Astrocyte of the spinal cord (primary cell): ENCODE measurements at regions not wholly inside any gene's neighbourhood (a gene's known extent, or its start where the extent isn't known, plus 50 kb on each side); places are given as distances from the start of the nearest gene placed in this dataset.
A peak's percentile ranks its signal among the peaks of the same experiment; 100 is the strongest.
"Not testable (repeated sequence)": the region's sequence is repeated elsewhere in the genome, so short reads cannot be mapped to it uniquely, and the experiment has no call there.

ENCODE experiments used
- DNase-seq: peaks from one replicate; pipeline ENCODE4 v3.0.0; 2011; ENCODE audit warnings: low read depth, low spot score
- H3K4me3 ChIP-seq: 2 replicates; pipeline ENCODE4 v1.5.1; 2011; ENCODE audit warnings: low read depth, mild to moderate bottlenecking, low read length, moderate library complexity
- CTCF ChIP-seq: IDR thresholded peaks from 2 replicates; pipeline ENCODE4 v1.5.1; 2012; ENCODE audit warnings: low read depth, mild to moderate bottlenecking, low read length, inconsistent platforms
- in situ Hi-C: cut with HindIII; loops from 2 replicates; pipeline ENCODE4 v1.10.0; 2017; ENCODE audit warnings: low sequenced_read_pairs

- no peak for DNase-seq
- H3K4me3 ChIP-seq, result no peak overlapping the region
- in situ Hi-C loops, result no loop called here
- no peak for TF ChIP-seq CTCF
These were observed 188.9 kb upstream of the LMCD1 start for GRCh38 chr3:8312685-8313084.

GRCh38 chr3:8313560-8314267 is 187.9 kb upstream of the LMCD1 start:
- DNase-seq, result no peak
- no peak for TF ChIP-seq CTCF
- in situ Hi-C loops, result no loop called here
- H3K4me3 ChIP-seq, result no peak overlapping the region

GRCh38 chr3:8315526-8315925 is 186.1 kb upstream of the LMCD1 start:
- DNase-seq, H3K4me3 ChIP-seq, in situ Hi-C loops: not testable (repeated sequence)

- peak; percentile 38 for DNase-seq
- H3K4me3 ChIP-seq, result no peak overlapping the region
- no peak for TF ChIP-seq CTCF
- in situ Hi-C loops, result no loop called here
These were observed 183.7 kb upstream of the LMCD1 start for GRCh38 chr3:8317661-8318649.

GRCh38 chr3:8319935-8320634 is 181.5 kb upstream of the LMCD1 start:
- no peak for TF ChIP-seq CTCF
- DNase-seq, result peak; percentile 65
- in situ Hi-C loops, result no loop called here
- no peak overlapping the region for H3K4me3 ChIP-seq

GRCh38 chr3:8320711-8321458 is 180.7 kb upstream of the LMCD1 start:
- H3K4me3 ChIP-seq, result no peak overlapping the region
- in situ Hi-C loops, result no loop called here
- TF ChIP-seq CTCF, result no peak
- DNase-seq, result no peak
